ENCODE measurements at regions not wholly inside any gene's neighbourhood (a gene's known extent, or its start where the extent isn't known, plus 50 kb on each side); places are given as distances from the start of the nearest gene placed in this dataset.
"Not testable (repeated sequence)": the region's sequence is repeated elsewhere in the genome, so short reads cannot be mapped to it uniquely, and the experiment has no call there.

- not testable (repeated sequence) for H3K27me3 Mint-ChIP-seq (ENCODE audit: insufficient read depth, low read depth, poor library complexity); H3K27ac ChIP-seq (ENCODE audit: low read depth); H3K36me3 Mint-ChIP-seq (ENCODE audit: low read depth); H3K27me3 ChIP-seq (ENCODE audit: insufficient read depth); H3K9me2 ChIP-seq (ENCODE audit: insufficient read depth); H3K79me2 ChIP-seq (replicated peaks; ENCODE audit: insufficient read depth); ATAC-seq; H3K4me3 ChIP-seq; DNase-seq (ENCODE audit: low spot score); H4K20me1 ChIP-seq (replicated peaks; ENCODE audit: insufficient read depth); H3K9me3 Mint-ChIP-seq; H3K36me3 ChIP-seq (ENCODE audit: insufficient read depth); H3K4me1 ChIP-seq (ENCODE audit: insufficient read depth); H3F3A ChIP-seq (replicated peaks; ENCODE audit: low read depth); H3K27ac Mint-ChIP-seq; H3K4me1 Mint-ChIP-seq; H3K4me3 Mint-ChIP-seq; H3K4me2 ChIP-seq
- H2AFZ ChIP-seq: 0 out of 2 replicates have a peak overlapping the region, but pooled peaks have one; percentile 23
Measured at GRCh38 chr20:26183720-26184119, 487.1 kb upstream of the ZNF337 start.

- H3K79me2 ChIP-seq (replicated peaks; ENCODE audit: insufficient read depth); H3K27me3 Mint-ChIP-seq (ENCODE audit: insufficient read depth, low read depth, poor library complexity); ATAC-seq; H3K27me3 ChIP-seq (ENCODE audit: insufficient read depth); H3K36me3 ChIP-seq (ENCODE audit: insufficient read depth); H3K4me3 Mint-ChIP-seq; H3K36me3 Mint-ChIP-seq (ENCODE audit: low read depth); DNase-seq (ENCODE audit: low spot score); H3K4me3 ChIP-seq; H3K4me1 Mint-ChIP-seq; H3K4me1 ChIP-seq (ENCODE audit: insufficient read depth); H3K27ac ChIP-seq (ENCODE audit: low read depth); H3F3A ChIP-seq (replicated peaks; ENCODE audit: low read depth); H3K27ac Mint-ChIP-seq; H3K9me3 Mint-ChIP-seq; H3K9me2 ChIP-seq (ENCODE audit: insufficient read depth); H3K4me2 ChIP-seq; H2AFZ ChIP-seq; H4K20me1 ChIP-seq (replicated peaks; ENCODE audit: insufficient read depth): not testable (repeated sequence)
Measured at GRCh38 chr20:26181364-26181763, 484.7 kb upstream of the ZNF337 start.

- H3K36me3 ChIP-seq (ENCODE audit: insufficient read depth): not testable (repeated sequence)
Measured at GRCh38 chr20:26171875-26172274, 475.2 kb upstream of the ZNF337 start.

GRCh38 chr20:26169506-26169905 lies 472.9 kb upstream of the ZNF337 start:
- peaks cover 5% of the 10 kb centered on the region; the same call in 1 of the 2 replicates for H3K4me1 ChIP-seq (ENCODE audit: insufficient read depth)
- H3K27ac Mint-ChIP-seq: no peak overlapping the region
- peaks cover 16% of the 10 kb centered on the region for H3K4me1 Mint-ChIP-seq
- TF ChIP-seq JUNB (IDR thresholded peaks at IDR 0.05; ENCODE audit: unreplicated experiment) (no peak), ETS1 (IDR thresholded peaks at IDR 0.05) (no peak), CREB1 (CRISPR knock-in tag; IDR thresholded peaks at IDR 0.05; ENCODE audit: low read depth) (no peak), NANOG (IDR thresholded peaks at IDR 0.05; ENCODE audit: borderline replicate concordance) (no peak), STAT1 (IDR thresholded peaks at IDR 0.05; ENCODE audit: unreplicated experiment) (no peak), ZNF114 (CRISPR knock-in tag; IDR thresholded peaks at IDR 0.05) (no peak), EZH2phosphoT487 (IDR thresholded peaks at IDR 0.05; ENCODE audit: unreplicated experiment) (no peak), CTCF (conservative IDR thresholded peaks at IDR 0.05; ENCODE audit: low read depth in 2 of 2) (no peak), ZNF331 (CRISPR knock-in tag; IDR thresholded peaks at IDR 0.05; ENCODE audit: low read depth) (no peak), POLR2AphosphoS5 (IDR thresholded peaks at IDR 0.05; ENCODE audit: low read depth) (no peak)

More at GRCh38 chr20:26171875-26172274, 475.2 kb upstream of the ZNF337 start:
- not testable (repeated sequence) for H3K9me2 ChIP-seq (ENCODE audit: insufficient read depth); H3K27me3 Mint-ChIP-seq (ENCODE audit: insufficient read depth, low read depth, poor library complexity); H3K4me3 Mint-ChIP-seq; H3K27ac ChIP-seq (ENCODE audit: low read depth); H3K79me2 ChIP-seq (replicated peaks; ENCODE audit: insufficient read depth); DNase-seq (ENCODE audit: low spot score); ATAC-seq; H3K9me3 Mint-ChIP-seq; H3K4me1 ChIP-seq (ENCODE audit: insufficient read depth); H3K4me1 Mint-ChIP-seq; H3K27ac Mint-ChIP-seq; H3K27me3 ChIP-seq (ENCODE audit: insufficient read depth); H4K20me1 ChIP-seq (replicated peaks; ENCODE audit: insufficient read depth); H3K36me3 Mint-ChIP-seq (ENCODE audit: low read depth); H3K4me2 ChIP-seq; H3F3A ChIP-seq (replicated peaks; ENCODE audit: low read depth); H3K4me3 ChIP-seq
- peak overlapping the region; percentile 63; the same call in 1 of the 2 replicates for H2AFZ ChIP-seq

More at GRCh38 chr20:26169506-26169905, 472.9 kb upstream of the ZNF337 start:
- Histone ChIP-seq H3K79me2 (replicated peaks; ENCODE audit: insufficient read depth) (no peaks in the 10 kb centered on the region), H2AFZ (no peak overlapping the region), H3K4me2 (no peak overlapping the region), H3K4me3 (no peak overlapping the region), H3K27ac (ENCODE audit: low read depth) (no peak overlapping the region), H3F3A (replicated peaks; ENCODE audit: low read depth) (no peaks in the 10 kb centered on the region), H4K20me1 (replicated peaks; ENCODE audit: insufficient read depth) (no peaks in the 10 kb centered on the region), H3K36me3 (ENCODE audit: insufficient read depth) (no peaks in the 10 kb centered on the region), H3K27me3 (ENCODE audit: insufficient read depth) (no peaks in the 10 kb centered on the region), H3K9me2 (ENCODE audit: insufficient read depth) (no peaks in the 10 kb centered on the region)
- no peaks in the 10 kb centered on the region for H3K9me3 Mint-ChIP-seq
- H3K4me3 Mint-ChIP-seq: no peak overlapping the region
- no peaks in the 10 kb centered on the region for H3K27me3 Mint-ChIP-seq (ENCODE audit: insufficient read depth, low read depth, poor library complexity)
- no peaks in the 10 kb centered on the region for H3K36me3 Mint-ChIP-seq (ENCODE audit: low read depth)
- DNase-seq (ENCODE audit: low spot score): no peak
- no peak for ATAC-seq

Data from GM23338 (cell line).